HFFc6 (cell line): ENCODE measurements at regions not wholly inside any gene's neighbourhood (a gene's known extent, or its start where the extent isn't known, plus 50 kb on each side); places are given as distances from the start of the nearest gene placed in this dataset.

ENCODE experiments used
- DNase-seq: peaks from one replicate; pipeline ENCODE4 v3.0.0-alpha.2; 2018
- H3K27ac Mint-ChIP-seq: 2 replicates; pipeline ENCODE4 v1.8.0; 2020; ENCODE audit warnings: mild to moderate bottlenecking, mixed read lengths
- H3K27me3 Mint-ChIP-seq: 2 replicates; pipeline ENCODE4 v1.8.0; 2021; ENCODE audit warnings: mild to moderate bottlenecking, moderate library complexity, mixed read lengths; ENCODE audit not compliant: insufficient read depth
- H3K36me3 Mint-ChIP-seq: 2 replicates; pipeline ENCODE4 v1.8.0; 2021; ENCODE audit warnings: low read depth, mixed read lengths
- H3K4me1 Mint-ChIP-seq: 2 replicates; pipeline ENCODE4 v1.8.0; 2020; ENCODE audit warnings: low read depth, mixed read lengths
- H3K4me3 Mint-ChIP-seq: 2 replicates; pipeline ENCODE4 v1.8.0; 2020; ENCODE audit warnings: mild to moderate bottlenecking, moderate library complexity, mixed read lengths
- H3K9me3 Mint-ChIP-seq: 2 replicates; pipeline ENCODE4 v1.8.0; 2020; ENCODE audit warnings: mild to moderate bottlenecking, mixed read lengths
- CTCF ChIP-seq: fragments of 200-600 bp; sonication (generic); IDR thresholded peaks from 2 replicates; pipeline ENCODE4 v1.5.0; 2021; ENCODE audit warnings: antibody characterized with exemption, mild to moderate bottlenecking

- no peak for DNase-seq
- no peaks in the 10 kb centered on the region for H3K9me3 Mint-ChIP-seq
- no peaks in the 10 kb centered on the region for H3K36me3 Mint-ChIP-seq
- H3K4me1 Mint-ChIP-seq: no peaks in the 10 kb centered on the region
- no peak overlapping the region for H3K27ac Mint-ChIP-seq
- no peak overlapping the region for H3K4me3 Mint-ChIP-seq
- H3K27me3 Mint-ChIP-seq: peaks cover 32% of the 10 kb centered on the region
- TF ChIP-seq CTCF: no peak
These were observed 91.8 kb upstream of the LANCL2 start for GRCh38 chr7:55273186-55273980.

GRCh38 chr7:55274156-55274555, 91.0 kb upstream of the LANCL2 start:
- Mint-ChIP-seq H3K4me1 (peaks cover 4% of the 10 kb centered on the region; the same call in 1 of the 2 replicates), H3K27me3 (peaks cover 32% of the 10 kb centered on the region), H3K36me3 (no peaks in the 10 kb centered on the region), H3K27ac (no peak overlapping the region), H3K9me3 (no peaks in the 10 kb centered on the region), H3K4me3 (no peak overlapping the region)
- TF ChIP-seq CTCF: no peak
- no peak for DNase-seq

- DNase-seq: no peak
- no peaks in the 10 kb centered on the region for H3K9me3 Mint-ChIP-seq
- no peaks in the 10 kb centered on the region for H3K36me3 Mint-ChIP-seq
- no peak overlapping the region for H3K27ac Mint-ChIP-seq
- peaks cover 25% of the 10 kb centered on the region for H3K27me3 Mint-ChIP-seq
- TF ChIP-seq CTCF: no peak
- no peak overlapping the region for H3K4me3 Mint-ChIP-seq
- H3K4me1 Mint-ChIP-seq: peaks cover 15% of the 10 kb centered on the region
These were observed 89.6 kb upstream of the LANCL2 start for GRCh38 chr7:55275291-55276200.

- H3K27me3 Mint-ChIP-seq: peaks cover 24% of the 10 kb centered on the region
These were observed 88.4 kb upstream of the LANCL2 start for GRCh38 chr7:55276572-55277295.

More at GRCh38 chr7:55276572-55277295, 88.4 kb upstream of the LANCL2 start:
- Mint-ChIP-seq H3K4me3 (no peak overlapping the region), H3K4me1 (peaks cover 15% of the 10 kb centered on the region), H3K9me3 (no peaks in the 10 kb centered on the region), H3K27ac (no peak overlapping the region), H3K36me3 (no peaks in the 10 kb centered on the region)
- no peak for TF ChIP-seq CTCF
- DNase-seq: no peak
